Hepatocyte (in vitro differentiated cells): ENCODE measurements at regions not wholly inside any gene's neighbourhood (a gene's known extent, or its start where the extent isn't known, plus 50 kb on each side); places are given as distances from the start of the nearest gene placed in this dataset.

Source experiments
- CTCF ChIP-seq: fragments of 200-600 bp; sonication (generic); IDR thresholded peaks from 2 replicates; pipeline ENCODE4 v1.5.1; 2016; ENCODE audit warnings: antibody characterized with exemption, mild to moderate bottlenecking; ENCODE audit not compliant: poor library complexity
- EZH2 ChIP-seq: fragments of 200-600 bp; sonication (generic); IDR thresholded peaks from 2 replicates; pipeline ENCODE4 v1.6.1; 2016; ENCODE audit warnings: antibody characterized with exemption, mild to moderate bottlenecking, borderline replicate concordance
- EZH2phosphoT487 ChIP-seq: fragments of 200-600 bp; sonication (generic); IDR thresholded peaks from one replicate; pipeline ENCODE4 v1.6.1; 2018; ENCODE audit warnings: antibody characterized with exemption, mild to moderate bottlenecking, low read depth, moderate library complexity; ENCODE audit not compliant: unreplicated experiment, severe bottlenecking

GRCh38 chr1:47519491-47519890 lies 81.6 kb downstream of the FOXD2 start:
- TF ChIP-seq CTCF (no peak), EZH2 (no peak), EZH2phosphoT487 (no peak)
